H9 (cell line): ENCODE measurements at regions not wholly inside any gene's neighbourhood (a gene's known extent, or its start where the extent isn't known, plus 50 kb on each side); places are given as distances from the start of the nearest gene placed in this dataset.

Experiments
- DNase-seq: peaks from one replicate; pipeline ENCODE4 v3.0.0-alpha.2; 2017
- H2AFZ ChIP-seq: one replicate; pipeline ENCODE4 v1.6.1; 2013; ENCODE audit warnings: mild to moderate bottlenecking, low read length, control low read depth, moderate library complexity
- H2AK5ac ChIP-seq: 2 replicates; pipeline ENCODE4 v1.6.1; 2013; ENCODE audit warnings: low read length, control low read depth, mixed read lengths; ENCODE audit not compliant: insufficient read length
- H2BK120ac ChIP-seq: one replicate; pipeline ENCODE4 v1.6.1; 2013; ENCODE audit warnings: low read depth, mild to moderate bottlenecking, low read length, control low read depth, inconsistent platforms; ENCODE audit not compliant: poor library complexity, severe bottlenecking
- H2BK12ac ChIP-seq: 2 replicates; pipeline ENCODE4 v1.6.1; 2013; ENCODE audit warnings: low read length, control low read depth, mixed read lengths, low read depth; ENCODE audit not compliant: insufficient read length
- H2BK15ac ChIP-seq: 2 replicates; pipeline ENCODE4 v1.6.1; 2013; ENCODE audit warnings: low read depth, low read length, control low read depth
- H2BK20ac ChIP-seq: one replicate; pipeline ENCODE4 v1.6.1; 2013; ENCODE audit warnings: low read depth, mild to moderate bottlenecking, low read length, control low read depth, inconsistent platforms; ENCODE audit not compliant: poor library complexity, severe bottlenecking
- H2BK5ac ChIP-seq: 2 replicates; pipeline ENCODE4 v1.6.1; 2013; ENCODE audit warnings: low read length, control low read depth, mixed read lengths; ENCODE audit not compliant: insufficient read length
- H3K14ac ChIP-seq: 2 replicates; pipeline ENCODE4 v1.6.1; 2013; ENCODE audit warnings: low read length, control low read depth; ENCODE audit not compliant: insufficient read depth
- H3K18ac ChIP-seq: 2 replicates; pipeline ENCODE4 v1.6.1; 2013; ENCODE audit warnings: low read depth, mild to moderate bottlenecking, mixed read lengths, low read length, control low read depth; ENCODE audit not compliant: insufficient read length
- H3K23ac ChIP-seq: 2 replicates; pipeline ENCODE4 v1.6.1; 2013; ENCODE audit warnings: low read length, control low read depth, mixed read lengths, low read depth; ENCODE audit not compliant: insufficient read length
- H3K23me2 ChIP-seq: 2 replicates; pipeline ENCODE4 v1.6.1; 2013; ENCODE audit warnings: low read depth, mild to moderate bottlenecking, mixed read lengths, low read length, control low read depth; ENCODE audit not compliant: insufficient read length, poor library complexity, severe bottlenecking
- H3K27ac ChIP-seq: 2 replicates; pipeline ENCODE4 v1.5.1; 2013; ENCODE audit warnings: low read length, control low read depth, mixed read lengths, low read depth; ENCODE audit not compliant: insufficient read length
- H3K27me3 ChIP-seq: 2 replicates; pipeline ENCODE4 v1.6.1; 2013; ENCODE audit warnings: low read length, control low read depth, inconsistent platforms; ENCODE audit not compliant: insufficient read depth
- H3K4ac ChIP-seq: 2 replicates; pipeline ENCODE4 v1.6.1; 2013; ENCODE audit warnings: low read depth, mild to moderate bottlenecking, control low read depth, inconsistent platforms, low read length, moderate library complexity
- H3K4me1 ChIP-seq: 2 replicates; pipeline ENCODE4 v1.6.1; 2013; ENCODE audit warnings: low read length, control low read depth, inconsistent platforms; ENCODE audit not compliant: insufficient read depth
- H3K4me2 ChIP-seq: 2 replicates; pipeline ENCODE4 v1.6.1; 2013; ENCODE audit warnings: low read length, control low read depth, mixed read lengths; ENCODE audit not compliant: insufficient read length, insufficient read depth
- H3K56ac ChIP-seq: 2 replicates; pipeline ENCODE4 v1.6.1; 2013; ENCODE audit warnings: low read depth, mild to moderate bottlenecking, mixed read lengths, low read length, control low read depth; ENCODE audit not compliant: insufficient read length
- H3K79me1 ChIP-seq: 2 replicates; pipeline ENCODE4 v1.6.1; 2013; ENCODE audit warnings: low read depth, mild to moderate bottlenecking, moderate library complexity, low read length, control low read depth, inconsistent platforms; ENCODE audit not compliant: insufficient read depth, poor library complexity, severe bottlenecking
- H3K79me2 ChIP-seq: 2 replicates; pipeline ENCODE4 v1.6.1; 2013; ENCODE audit warnings: low read length, control low read depth, inconsistent platforms; ENCODE audit not compliant: insufficient read depth
- H3K9ac ChIP-seq: 2 replicates; pipeline ENCODE4 v1.6.1; 2013; ENCODE audit warnings: low read length, control low read depth, mixed read lengths; ENCODE audit not compliant: insufficient read length; ENCODE audit errors: extremely low read depth
- H3K9me3 ChIP-seq: one replicate; pipeline ENCODE4 v1.6.1; 2013; ENCODE audit warnings: low read depth, low read length, inconsistent platforms; ENCODE audit not compliant: control insufficient read depth
- H3T11ph ChIP-seq: one replicate; pipeline ENCODE4 v1.6.1; 2013; ENCODE audit warnings: mild to moderate bottlenecking, low read length, control low read depth, inconsistent platforms
- H4K20me1 ChIP-seq: one replicate; pipeline ENCODE4 v1.6.1; 2013; ENCODE audit not compliant: control insufficient read depth, insufficient read length, insufficient read depth
- H4K5ac ChIP-seq: 2 replicates; pipeline ENCODE4 v1.6.1; 2013; ENCODE audit warnings: low read depth, mild to moderate bottlenecking, mixed read lengths, low read length, control low read depth; ENCODE audit not compliant: insufficient read length
- H4K8ac ChIP-seq: replicated peaks from 2 replicates; pipeline ENCODE4 v1.6.1; 2013; ENCODE audit warnings: low read length, control low read depth, mixed read lengths, low read depth; ENCODE audit not compliant: insufficient read length
- H4K91ac ChIP-seq: 2 replicates; pipeline ENCODE4 v1.6.1; 2013; ENCODE audit warnings: low read depth, mild to moderate bottlenecking, moderate library complexity, mixed read lengths, low read length, control low read depth; ENCODE audit not compliant: insufficient read length
- H3K27ac Mint-ChIP-seq, 3 experiments: 2 replicates in 2 of 3; 3 replicates in 1 of 3; pipeline ENCODE4 v1.8.0; 2020 to 2021; ENCODE audit warnings: mixed read lengths in 3 of 3, mild to moderate bottlenecking in 1 of 3, moderate library complexity in 1 of 3
- H3K27me3 Mint-ChIP-seq: 2 replicates; pipeline ENCODE4 v1.8.0; 2021; ENCODE audit warnings: low read depth, mild to moderate bottlenecking, moderate library complexity, mixed read lengths
- H3K36me3 Mint-ChIP-seq, 3 experiments: 2 replicates in 2 of 3; 3 replicates in 1 of 3; pipeline ENCODE4 v1.8.0; 2020 to 2021; ENCODE audit warnings: low read depth in 3 of 3, mixed read lengths in 3 of 3; ENCODE audit not compliant: insufficient read depth in 1 of 3
- H3K4me1 Mint-ChIP-seq, 2 experiments: 2 replicates each; pipeline ENCODE4 v1.8.0; 2020; ENCODE audit warnings: mixed read lengths in 2 of 2
- H3K4me3 Mint-ChIP-seq, 2 experiments: 2 replicates in 1 of 2; 3 replicates in 1 of 2; pipeline ENCODE4 v1.8.0; 2020 to 2021; ENCODE audit warnings: mild to moderate bottlenecking in 2 of 2, mixed read lengths in 2 of 2, moderate library complexity in 1 of 2
- H3K9me3 Mint-ChIP-seq, 2 experiments: 2 replicates in 1 of 2; 3 replicates in 1 of 2; pipeline ENCODE4 v1.8.0; 2020; ENCODE audit warnings: mild to moderate bottlenecking in 2 of 2, mixed read lengths in 2 of 2, moderate library complexity in 1 of 2
- CTCF ChIP-seq: fragments of 200-600 bp; sonication (generic); conservative IDR thresholded peaks from 3 replicates; pipeline ENCODE4 v1.8.0; 2021; ENCODE audit warnings: antibody characterized with exemption, mild to moderate bottlenecking
- WGBS: extraction: QIAGEN DNeasy Blood & Tissue Kit; methylation state at CpG from one replicate; pipeline ENCODE4 v1.1.7; 2013; ENCODE audit warnings: missing lambda C conversion rate, low lambda C conversion rate, mixed read lengths; ENCODE audit not compliant: insufficient read length; ENCODE audit errors: extremely low coverage; 5-methylcytosine and 5-hydroxymethylcytosine counted together

GRCh38 chr6:21450628-21451027, 142.9 kb upstream of the SOX4 start:
- Histone ChIP-seq H3K9me3 (no peaks in the 10 kb centered on the region), H2BK5ac (no peak overlapping the region), H4K5ac (no peak overlapping the region), H3K23ac (no peak overlapping the region), H3K9ac (no peak overlapping the region), H3K18ac (no peak overlapping the region), H4K8ac (no peak overlapping the region), H2BK12ac (no peak overlapping the region), H3K27me3 (no peaks in the 10 kb centered on the region), H2BK20ac (no peak overlapping the region), H3K14ac (no peak overlapping the region), H2BK120ac (no peak overlapping the region), H3K23me2 (no peaks in the 10 kb centered on the region), H4K20me1 (no peaks in the 10 kb centered on the region), H3K27ac (no peak overlapping the region), H4K91ac (no peak overlapping the region), H3K4me2 (no peak overlapping the region), H3K79me2 (no peaks in the 10 kb centered on the region), H3K4me1 (no peaks in the 10 kb centered on the region), H2AK5ac (no peak overlapping the region), H3K56ac (no peak overlapping the region), H3K4ac (no peak overlapping the region), H3T11ph (no peak overlapping the region), H2BK15ac (no peak overlapping the region), H2AFZ (no peak overlapping the region), H3K79me1 (no peaks in the 10 kb centered on the region)
- H3K27ac Mint-ChIP-seq = no peak overlapping the region
- no CpG with 5 or more reads among the region's 3 CpGs for WGBS
- H3K9me3 Mint-ChIP-seq = no peaks in the 10 kb centered on the region
- H3K4me3 Mint-ChIP-seq = no peak overlapping the region
- H3K4me1 Mint-ChIP-seq = no peaks in the 10 kb centered on the region
- H3K27me3 Mint-ChIP-seq = no peaks in the 10 kb centered on the region; the same call in 1 of the 2 replicates
- no peak for DNase-seq
- TF ChIP-seq CTCF = no peak
- no peaks in the 10 kb centered on the region for H3K36me3 Mint-ChIP-seq
